Motor neuron (in vitro differentiated cells): ENCODE measurements at regions not wholly inside any gene's neighbourhood (a gene's known extent, or its start where the extent isn't known, plus 50 kb on each side); places are given as distances from the start of the nearest gene placed in this dataset.
"Not testable (repeated sequence)": the region's sequence is repeated elsewhere in the genome, so short reads cannot be mapped to it uniquely, and the experiment has no call there.

Experiments
- ATAC-seq, 8 experiments: fragments of 200-7000 bp; cut with Tn5 transposase; replicated peaks in 6 of 8; 2 replicates each; pipeline ENCODE4 v1.8.0; 2021; ENCODE audit warnings: mild to moderate bottlenecking in 8 of 8, moderate library complexity in 8 of 8
- H3K27ac ChIP-seq, 2 donors: fragments of 250-450 bp; sonication (Bioruptor Pico); 2 replicates each; pipeline ENCODE4 v1.9.0; 2021; ENCODE audit warnings: antibody characterized with exemption in 2 of 2, mild to moderate bottlenecking in 2 of 2, moderate library complexity in 1 of 2
- H3K4me1 ChIP-seq, 2 donors: fragments of 250-450 bp; sonication (Bioruptor Pico); replicated peaks in 1 of 2; 2 replicates each; pipeline ENCODE4 v1.6.1; 2021; ENCODE audit warnings: antibody characterized with exemption in 2 of 2, mild to moderate bottlenecking in 2 of 2, moderate library complexity in 1 of 2
- H3K4me3 ChIP-seq, 5 donors: fragments of 250-450 bp; sonication (Bioruptor Pico); 2 replicates each; pipeline ENCODE4 v1.9.0; 2021; ENCODE audit warnings: antibody characterized with exemption in 5 of 5, mild to moderate bottlenecking in 5 of 5, moderate library complexity in 4 of 5
- WGBS, 10 experiments: fragments of 450-650 bp; shearing (Covaris generic); methylation state at CpG; one replicate each; pipeline ENCODE4 v1.0.0; 2022; 5-methylcytosine and 5-hydroxymethylcytosine counted together
- in situ Hi-C, 9 experiments: fragments of 400-800 bp; cut with MboI; loops; one replicate each; pipeline ENCODE4 v1.15.0; 2021; ENCODE audit warnings: low sequenced_read_pairs in 9 of 9, low pct_unique_long_range_greater_than_20kb in 2 of 9; ENCODE audit not compliant: unreplicated experiment in 9 of 9

DNA sequence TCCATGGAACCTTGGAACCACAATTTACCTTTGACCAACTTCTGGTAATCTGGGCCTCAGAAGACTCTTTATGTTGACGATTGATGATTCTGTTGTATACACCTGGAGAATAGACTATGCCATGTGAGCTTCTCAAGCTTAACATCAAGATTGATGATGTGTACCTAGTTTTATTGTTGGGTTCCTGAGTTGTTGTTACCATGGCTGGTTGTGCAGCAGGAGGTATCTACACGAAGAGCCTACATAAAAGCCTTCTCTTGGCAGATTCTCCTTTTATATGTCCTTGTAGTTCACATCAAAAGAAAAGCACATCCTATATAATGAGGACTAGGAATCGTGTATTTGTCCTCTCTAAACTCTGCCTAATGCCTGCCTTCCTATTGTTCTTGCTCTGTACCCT, 272.0 kb downstream of the DTHD1 start:
- in situ Hi-C loops: no loop called here
- Histone ChIP-seq H3K27ac (no peak overlapping the region), H3K4me3 (no peak overlapping the region), H3K4me1 (peaks cover 4 to 9% of the 10 kb centered on the region in 2 donors)
- WGBS, 10 experiments: 0 to 100% (median 74%) methylated on average over 1 to 3 of the region's 3 CpGs; no CpG with 5 or more reads in 3 of the 10 experiments
- peak in 2 of 8 experiments; percentile 19 to 87 for ATAC-seq

DNA sequence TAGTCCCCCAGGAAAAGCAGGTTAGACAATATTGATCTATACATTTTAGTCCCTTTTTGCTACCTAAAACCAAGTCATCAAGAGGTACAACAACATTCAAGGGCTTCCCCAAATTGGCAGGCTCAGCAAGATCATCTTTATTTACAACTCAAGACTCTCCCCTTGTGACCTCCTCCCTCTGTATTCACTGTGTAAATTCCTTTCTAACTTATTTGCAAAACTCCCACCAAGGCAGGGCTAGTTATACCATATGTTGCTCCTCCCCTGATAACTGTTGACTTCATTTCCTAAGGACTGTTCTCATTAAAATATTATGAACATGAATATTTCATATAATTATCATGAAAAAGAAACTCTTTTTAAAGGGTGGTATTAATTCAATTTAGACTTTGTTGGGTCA, 275.6 kb downstream of the DTHD1 start:
- peak in 2 of 8 experiments; percentile 48 to 96 for ATAC-seq
- no peak overlapping the region for H3K4me3 ChIP-seq

DNA sequence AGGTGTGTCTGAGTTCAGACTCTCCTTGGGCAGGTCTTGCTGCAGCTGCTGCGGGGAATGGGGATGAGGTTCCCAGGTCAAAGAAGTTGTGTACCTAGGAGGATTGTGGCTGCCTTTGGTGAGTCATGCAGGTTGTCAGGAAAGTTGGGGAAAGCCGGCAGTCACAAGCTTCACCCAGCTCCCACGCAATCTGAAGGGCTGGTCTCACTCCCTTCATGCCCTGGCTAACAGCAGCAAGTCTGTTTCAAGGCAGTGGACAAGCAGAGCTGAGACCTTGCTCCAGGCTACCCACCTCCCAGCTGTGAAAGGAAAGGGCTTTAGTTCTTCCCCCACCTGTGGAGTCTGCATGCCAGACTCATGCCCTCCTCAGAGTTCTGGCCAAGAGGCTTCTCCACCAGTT, 287.2 kb downstream of the DTHD1 start:
- peaks cover 0 to 2% of the 10 kb centered on the region in 2 donors for H3K4me1 ChIP-seq
- H3K27ac ChIP-seq: no peak overlapping the region
- no peak overlapping the region for H3K4me3 ChIP-seq
- ATAC-seq: no peak
- 0 to 80% (median 20%) methylated on average over 1 to 2 of the region's 3 CpGs; no CpG with 5 or more reads in 7 of the 10 experiments for WGBS, 10 experiments
- in situ Hi-C loops: no loop called here

More for the DNA sequence above, 275.6 kb downstream of the DTHD1 start:
- no peak overlapping the region for H3K27ac ChIP-seq
- no peaks in the 10 kb centered on the region for H3K4me1 ChIP-seq
- in situ Hi-C loops: no loop called here

DNA sequence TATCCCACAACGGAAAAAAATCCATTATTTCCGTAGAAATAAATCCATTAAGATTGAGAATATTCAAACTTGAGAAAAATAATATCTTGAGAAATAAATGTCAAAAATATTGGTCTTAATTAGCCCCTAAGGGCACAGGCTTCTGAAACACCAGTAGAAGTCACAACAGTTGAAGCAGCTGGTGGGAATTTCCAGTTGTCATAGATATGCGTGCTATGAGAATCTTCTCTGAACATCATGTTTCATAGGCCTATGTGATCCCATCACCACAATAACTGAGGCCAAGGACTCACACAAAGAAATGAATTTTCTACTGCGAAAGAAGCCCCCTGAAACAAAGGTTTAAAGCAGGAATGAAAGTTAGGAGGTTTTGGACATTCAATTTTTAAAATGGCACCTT, 292.0 kb downstream of the DTHD1 start:
- 13 to 96% (median 70%) methylated on average over 1 to 4 of the region's 4 CpGs for WGBS, 10 experiments
- ATAC-seq: no peak
- in situ Hi-C loops: no loop called here
- Histone ChIP-seq H3K27ac (no peak overlapping the region), H3K4me1 (peaks cover 0 to 2% of the 10 kb centered on the region in 2 donors), H3K4me3 (no peak overlapping the region)

DNA sequence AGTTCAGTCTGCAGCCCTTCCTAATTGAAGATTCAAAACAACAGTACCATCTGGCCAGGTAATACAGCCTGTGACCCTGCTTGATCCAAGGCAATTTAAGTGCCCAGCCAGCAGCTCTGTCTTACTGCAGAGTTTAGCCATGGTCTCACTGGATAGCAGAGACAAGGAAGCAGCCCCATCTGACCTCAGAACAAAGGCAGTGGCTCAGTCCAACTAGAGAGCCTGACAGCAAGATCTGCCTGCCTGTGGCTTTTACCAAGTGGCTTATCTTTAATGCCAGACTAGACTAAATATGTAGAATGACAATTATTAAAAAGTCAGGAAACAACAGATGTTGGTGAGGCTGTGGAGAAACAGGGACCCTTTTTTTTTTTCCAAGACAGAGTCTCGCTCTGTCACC, 293.4 kb downstream of the DTHD1 start:
- H3K4me3 ChIP-seq: no peak overlapping the region
- WGBS, 10 experiments: 50 to 100% methylated on average over 1 of the region's 1 CpG; no CpG with 5 or more reads in 8 of the 10 experiments
- in situ Hi-C loops: no loop called here
- H3K4me1 ChIP-seq: peaks cover 0 to 2% of the 10 kb centered on the region in 2 donors
- ATAC-seq: no peak
- H3K27ac ChIP-seq: no peak overlapping the region

DNA sequence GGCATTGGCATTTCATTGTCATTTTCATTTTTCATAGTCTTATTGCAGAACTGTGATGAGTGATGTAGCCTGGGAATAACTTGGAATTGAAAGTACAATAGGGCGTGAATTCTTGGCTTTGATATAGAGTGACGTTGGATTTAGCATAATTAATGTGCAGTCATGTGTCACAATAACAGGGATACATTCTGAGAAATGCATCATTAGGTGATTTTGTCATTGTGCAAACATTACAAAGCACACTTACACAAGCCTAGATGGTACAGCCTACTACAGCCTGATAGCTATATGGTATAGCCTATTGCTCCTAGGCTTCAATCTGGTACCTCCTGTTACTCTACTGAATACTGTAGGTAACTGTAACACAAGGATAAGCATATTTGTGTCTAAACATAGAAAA, 300.8 kb downstream of the DTHD1 start:
- WGBS, 10 experiments: 0 to 100% (median 47%) methylated on average over 1 to 2 of the region's 2 CpGs; no CpG with 5 or more reads in 1 of the 10 experiments
- Histone ChIP-seq H3K4me1 (no peaks in the 10 kb centered on the region), H3K4me3 (no peak overlapping the region), H3K27ac (no peak overlapping the region)
- ATAC-seq: peak in 2 of 8 experiments; percentile 78 to 91
- in situ Hi-C loops: no loop called here

DNA sequence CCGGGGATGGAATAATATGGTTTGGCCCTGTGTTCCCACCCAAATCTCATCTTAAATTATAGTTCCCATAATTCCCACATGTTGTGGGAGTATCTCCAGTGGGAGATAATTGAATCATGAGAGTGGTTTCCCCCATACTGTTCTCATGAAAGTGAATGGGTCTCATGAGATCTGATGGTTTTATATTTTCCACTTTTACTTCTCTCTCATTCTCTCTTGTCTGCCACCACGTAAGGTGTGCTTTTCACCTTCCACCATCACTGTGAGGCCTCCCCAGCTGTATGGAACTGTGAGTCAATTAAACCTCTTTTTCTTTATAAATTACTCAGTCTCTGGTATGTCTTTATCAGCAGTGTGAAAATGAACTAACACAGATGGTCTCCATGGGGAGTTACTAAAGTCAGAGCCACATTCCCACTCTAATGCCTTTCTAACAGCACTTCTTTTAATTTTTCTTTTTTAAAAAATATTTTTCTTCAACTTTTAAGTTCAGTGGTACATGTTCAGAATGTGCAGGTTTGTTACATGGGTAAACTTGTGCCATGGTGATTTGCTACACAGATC, 306.6 kb downstream of the DTHD1 start:
- in situ Hi-C loops: no loop called here
- Histone ChIP-seq H3K4me3 (no peak overlapping the region), H3K4me1 (no peaks in the 10 kb centered on the region), H3K27ac (no peak overlapping the region)
- ATAC-seq: no peak
- whole genome bisulfite sequencing, 10 experiments: 5 to 100% (median 83%) methylated on average over 1 to 2 of the region's 2 CpGs; no CpG with 5 or more reads in 1 of the 10 experiments

DNA sequence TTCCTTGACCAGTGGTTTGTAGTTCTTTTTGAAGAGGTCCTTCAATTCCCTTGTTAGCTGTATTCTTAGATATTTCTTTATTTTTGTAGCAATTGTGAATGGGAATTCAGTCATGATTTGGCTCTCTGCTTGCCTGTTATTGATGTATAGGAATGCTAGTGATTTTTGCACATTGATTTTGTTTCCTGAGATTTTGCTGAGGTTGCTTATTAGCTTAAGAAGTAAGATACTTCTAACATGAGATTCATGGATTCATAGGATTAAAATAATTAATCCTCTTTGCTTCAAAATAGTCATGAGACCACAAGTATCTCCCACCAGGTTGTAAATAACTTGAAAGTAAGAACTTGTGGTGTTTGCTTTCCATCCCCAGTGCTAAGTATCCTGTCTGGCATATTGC, 308.9 kb downstream of the DTHD1 start:
- ATAC-seq: no peak
- H3K27ac ChIP-seq: no peak overlapping the region
- no peaks in the 10 kb centered on the region for H3K4me1 ChIP-seq
- H3K4me3 ChIP-seq: no peak overlapping the region
- in situ Hi-C loops: no loop called here

DNA sequence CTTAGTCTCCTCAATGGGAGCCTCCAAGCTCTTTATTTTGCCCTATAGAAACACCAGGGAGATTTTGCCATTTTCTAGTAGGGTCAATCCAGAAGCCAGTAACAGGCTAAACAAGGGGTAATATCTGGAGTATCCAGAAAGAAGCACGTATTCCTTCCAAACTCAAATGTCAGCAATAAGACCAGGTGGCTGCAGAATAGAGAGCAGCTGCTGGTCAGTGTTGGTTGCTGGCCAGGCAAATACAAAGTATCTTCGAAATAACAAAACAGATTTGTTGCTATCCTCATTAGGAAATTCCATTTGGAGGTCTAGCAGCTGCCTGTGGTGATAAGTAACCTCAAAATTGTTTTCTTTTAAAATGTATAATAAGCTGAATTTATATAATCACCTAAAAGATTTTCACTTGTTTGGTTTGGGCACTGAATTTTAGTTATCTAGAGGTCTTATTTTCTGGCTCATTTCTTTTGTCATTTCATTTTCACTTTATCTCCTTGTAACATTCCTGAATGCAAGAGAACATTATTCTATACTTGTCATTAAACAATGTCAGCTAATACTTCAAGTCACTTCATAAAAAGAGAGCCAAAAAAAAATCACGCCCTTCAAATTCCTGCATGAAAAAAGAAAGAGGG, 320.6 kb downstream of the DTHD1 start:
- peaks cover 4 to 11% of the 10 kb centered on the region in 2 donors for H3K4me1 ChIP-seq
- 0 to 88% (median 69%) methylated on average over 1 to 3 of the region's 3 CpGs for WGBS, 10 experiments

DNA sequence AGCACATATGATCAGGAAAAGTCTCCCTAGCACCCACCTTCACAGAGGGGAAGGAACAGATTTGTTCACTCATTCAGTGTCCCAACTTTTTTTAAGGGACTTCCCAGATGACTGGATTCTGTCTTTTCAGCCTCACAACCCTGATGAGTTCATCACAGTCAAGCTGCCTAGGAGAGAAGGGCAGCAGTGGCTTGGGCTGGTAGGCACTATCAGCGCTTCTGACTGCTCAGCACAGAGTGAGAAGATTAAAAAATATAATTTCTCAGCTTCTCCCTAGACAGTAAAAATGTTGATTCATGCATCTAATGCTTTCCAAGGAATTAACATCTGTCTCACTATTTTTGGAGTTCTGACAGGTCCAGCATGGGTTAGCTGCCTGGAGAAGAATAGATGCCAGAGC, 328.2 kb downstream of the DTHD1 start:
- H3K27ac ChIP-seq: no peak overlapping the region
- no peak overlapping the region for H3K4me3 ChIP-seq
- in situ Hi-C loops: no loop called here
- ATAC-seq: peak in 2 of 8 experiments; percentile 51 to 53
- WGBS, 10 experiments: 29 to 80% methylated on average over 1 of the region's 1 CpG; no CpG with 5 or more reads in 8 of the 10 experiments
- H3K4me1 ChIP-seq: no peaks in the 10 kb centered on the region

More for the DNA sequence above, 320.6 kb downstream of the DTHD1 start:
- peak in 1 of 8 experiments; percentile 23 for ATAC-seq
- no peak overlapping the region for H3K4me3 ChIP-seq
- in situ Hi-C loops: no loop called here
- H3K27ac ChIP-seq: no peak overlapping the region

DNA sequence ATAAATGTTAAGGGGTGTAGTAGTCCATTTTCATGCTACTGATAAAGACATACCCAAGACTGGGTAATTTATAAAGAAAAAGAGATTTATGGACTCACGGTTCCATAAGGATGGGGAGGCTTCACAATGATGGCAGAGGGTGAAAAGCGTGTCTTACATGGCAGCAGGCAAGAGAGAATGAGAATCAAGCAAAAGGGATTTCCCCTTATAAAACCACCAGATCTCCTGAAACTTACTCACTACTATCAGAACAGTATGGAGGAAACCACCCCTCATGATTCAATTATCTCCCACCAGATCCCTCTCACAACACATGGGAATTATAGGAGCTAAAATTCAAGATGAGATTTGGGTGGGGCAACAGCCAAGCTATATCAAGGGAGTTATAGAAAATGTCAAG, 329.2 kb downstream of the DTHD1 start:
- 0 to 100% (median 83%) methylated on average over 1 to 2 of the region's 2 CpGs for WGBS, 10 experiments
- H3K27ac ChIP-seq: no peak overlapping the region
- ATAC-seq: no peak
- no peak overlapping the region for H3K4me3 ChIP-seq
- in situ Hi-C loops: no loop called here
- H3K4me1 ChIP-seq: no peaks in the 10 kb centered on the region

DNA sequence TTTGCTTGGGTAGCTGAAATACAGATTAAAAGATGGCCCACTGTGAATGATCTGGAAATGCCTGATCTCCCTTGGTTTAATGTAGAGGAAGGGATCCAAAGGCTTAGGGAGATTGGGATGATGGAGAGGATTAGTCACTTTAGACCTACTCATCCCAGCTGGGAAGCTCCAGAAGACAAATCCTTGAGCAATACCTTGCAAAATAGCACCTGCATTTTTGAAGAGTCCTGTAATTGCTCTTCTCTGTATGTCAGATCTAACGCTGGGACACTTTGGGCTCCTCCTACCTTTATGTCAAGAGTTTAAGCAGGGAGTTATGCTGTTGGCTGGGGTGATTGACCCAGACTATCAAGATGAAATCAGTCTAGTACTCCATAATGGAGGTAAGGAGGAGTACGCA, 331.7 kb downstream of the DTHD1 start:
- in situ Hi-C loops, ATAC-seq: not testable (repeated sequence)
- WGBS, 10 experiments: 0 to 100% (median 72%) methylated on average over 1 to 2 of the region's 2 CpGs

DNA sequence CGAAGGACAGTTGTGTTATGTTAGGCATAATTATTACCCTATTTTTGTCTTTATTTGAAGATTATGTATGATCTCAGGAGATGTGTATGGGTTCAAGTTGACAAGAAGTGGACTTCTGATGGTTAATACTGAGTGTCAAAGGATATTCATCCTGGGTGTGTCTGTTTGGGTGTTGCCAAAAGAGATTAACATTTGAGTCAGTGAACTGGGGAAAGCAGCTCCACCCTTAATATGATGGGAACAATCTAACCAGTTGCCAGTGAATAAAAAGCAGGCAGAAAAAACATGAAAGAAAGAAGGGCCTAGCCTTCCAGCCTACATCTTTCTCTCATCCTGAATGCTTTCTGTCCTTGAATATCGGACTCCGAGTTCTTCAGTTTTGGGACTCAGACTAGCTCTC, 332.6 kb downstream of the DTHD1 start:
- Histone ChIP-seq H3K4me1 (no peaks in the 10 kb centered on the region), H3K27ac (no peak overlapping the region), H3K4me3 (no peak overlapping the region)
- WGBS, 10 experiments: 7 to 100% (median 60%) methylated on average over 1 to 3 of the region's 3 CpGs; no CpG with 5 or more reads in 2 of the 10 experiments
- ATAC-seq: peak in 3 of 8 experiments; percentile 80 to 89 (median 81)
- in situ Hi-C loops: no loop called here

More for the DNA sequence above, 331.7 kb downstream of the DTHD1 start:
- not testable (repeated sequence) for H3K27ac ChIP-seq, H3K4me1 ChIP-seq, H3K4me3 ChIP-seq

DNA sequence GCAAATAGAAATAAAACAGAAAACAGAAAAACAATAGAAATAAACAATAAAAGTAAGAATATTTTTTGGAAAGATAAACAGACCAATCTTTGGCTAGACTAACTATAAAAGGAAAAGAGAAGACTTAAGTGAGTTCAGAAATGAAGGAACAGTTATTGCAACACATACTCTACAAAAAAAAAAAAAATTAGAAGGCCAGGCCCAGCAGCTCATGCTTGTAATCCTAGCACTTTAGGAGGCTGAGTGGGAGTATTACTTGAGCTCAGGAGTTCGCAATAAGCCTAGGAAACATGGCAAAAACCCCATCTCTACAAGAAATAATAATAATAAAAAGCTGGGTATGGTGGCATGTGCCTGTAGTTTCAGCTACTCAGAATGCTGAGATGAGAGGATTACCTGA, 336.7 kb downstream of the DTHD1 start:
- in situ Hi-C loops: no loop called here
- Histone ChIP-seq H3K27ac (no peak overlapping the region), H3K4me1 (no peaks in the 10 kb centered on the region), H3K4me3 (no peak overlapping the region)
- peak in 2 of 8 experiments; percentile 44 to 46 for ATAC-seq
- WGBS, 10 experiments: 22 to 100% (median 83%) methylated on average over 1 of the region's 1 CpG
